ENCODE measurements at regions not wholly inside any gene's neighbourhood (a gene's known extent, or its start where the extent isn't known, plus 50 kb on each side); places are given as distances from the start of the nearest gene placed in this dataset.

GRCh38 chr17:6187836-6188235 lies 117.7 kb downstream of the WSCD1 start:
- Histone ChIP-seq H3K79me2 (ENCODE audit: control insufficient read depth, low read length) (no peaks in the 10 kb centered on the region), H4K20me1 (ENCODE audit: control insufficient read depth, insufficient read depth, low read depth, low read length) (no peaks in the 10 kb centered on the region), H3K36me3 (ENCODE audit: control insufficient read depth, low read length) (no peaks in the 10 kb centered on the region), H3F3A (ENCODE audit: control insufficient read depth, insufficient read depth) (no peaks in the 10 kb centered on the region), H3K4me1 (ENCODE audit: control insufficient read depth, low read length) (no peaks in the 10 kb centered on the region), H3K27ac (ENCODE audit: low read depth, low read length) (no peak overlapping the region), H3K4me3 (ENCODE audit: low read length) (no peak overlapping the region), H3K27me3 (ENCODE audit: control insufficient read depth, low read length) (no peaks in the 10 kb centered on the region), H3K9me2 (replicated peaks; ENCODE audit: control insufficient read depth, low read length) (no peaks in the 10 kb centered on the region), H3K4me2 (ENCODE audit: low read length) (no peak overlapping the region), H3K9me3 (ENCODE audit: control insufficient read depth, insufficient read depth, low read length) (no peaks in the 10 kb centered on the region)
- no peak for TF ChIP-seq CTCF (IDR thresholded peaks at IDR 0.05; ENCODE audit: low read depth, low read length, poor library complexity, severe bottlenecking)
- no peak for TF ChIP-seq EZH2phosphoT487 (IDR thresholded peaks at IDR 0.05; ENCODE audit: borderline replicate concordance, low read length)

- H3K9me2 ChIP-seq (replicated peaks; ENCODE audit: control insufficient read depth, low read length), result no peaks in the 10 kb centered on the region
- H3K27ac ChIP-seq (ENCODE audit: low read depth, low read length), result no peak overlapping the region
- TF ChIP-seq CTCF (IDR thresholded peaks at IDR 0.05; ENCODE audit: low read depth, low read length, poor library complexity, severe bottlenecking), result no peak
- TF ChIP-seq EZH2phosphoT487 (IDR thresholded peaks at IDR 0.05; ENCODE audit: borderline replicate concordance, low read length), result no peak
These were observed 116.8 kb downstream of the WSCD1 start for GRCh38 chr17:6186998-6187397.

GRCh38 chr17:6184508-6184907 lies 114.3 kb downstream of the WSCD1 start:
- Histone ChIP-seq H3K9me3 (ENCODE audit: control insufficient read depth, insufficient read depth, low read length) (no peaks in the 10 kb centered on the region), H3K27me3 (ENCODE audit: control insufficient read depth, low read length) (no peaks in the 10 kb centered on the region), H3K27ac (ENCODE audit: low read depth, low read length) (no peak overlapping the region), H3F3A (ENCODE audit: control insufficient read depth, insufficient read depth) (no peaks in the 10 kb centered on the region), H3K4me3 (ENCODE audit: low read length) (no peak overlapping the region), H3K9me2 (replicated peaks; ENCODE audit: control insufficient read depth, low read length) (no peaks in the 10 kb centered on the region), H4K20me1 (ENCODE audit: control insufficient read depth, insufficient read depth, low read depth, low read length) (no peaks in the 10 kb centered on the region), H3K4me2 (ENCODE audit: low read length) (no peak overlapping the region), H3K36me3 (ENCODE audit: control insufficient read depth, low read length) (no peaks in the 10 kb centered on the region), H3K79me2 (ENCODE audit: control insufficient read depth, low read length) (no peaks in the 10 kb centered on the region), H3K4me1 (ENCODE audit: control insufficient read depth, low read length) (no peaks in the 10 kb centered on the region)
- TF ChIP-seq CTCF (IDR thresholded peaks at IDR 0.05; ENCODE audit: low read depth, low read length, poor library complexity, severe bottlenecking) (no peak), EZH2phosphoT487 (IDR thresholded peaks at IDR 0.05; ENCODE audit: borderline replicate concordance, low read length) (no peak)

More at GRCh38 chr17:6186998-6187397, 116.8 kb downstream of the WSCD1 start:
- H3K79me2 ChIP-seq (ENCODE audit: control insufficient read depth, low read length), result no peaks in the 10 kb centered on the region
- no peaks in the 10 kb centered on the region for H3K27me3 ChIP-seq (ENCODE audit: control insufficient read depth, low read length)
- H3K9me3 ChIP-seq (ENCODE audit: control insufficient read depth, insufficient read depth, low read length), result no peaks in the 10 kb centered on the region
- no peaks in the 10 kb centered on the region for H4K20me1 ChIP-seq (ENCODE audit: control insufficient read depth, insufficient read depth, low read depth, low read length)
- no peaks in the 10 kb centered on the region for H3K4me1 ChIP-seq (ENCODE audit: control insufficient read depth, low read length)
- H3F3A ChIP-seq (ENCODE audit: control insufficient read depth, insufficient read depth), result no peaks in the 10 kb centered on the region
- H3K36me3 ChIP-seq (ENCODE audit: control insufficient read depth, low read length), result no peaks in the 10 kb centered on the region
- no peak overlapping the region for H3K4me3 ChIP-seq (ENCODE audit: low read length)
- H3K4me2 ChIP-seq (ENCODE audit: low read length), result no peak overlapping the region

GRCh38 chr17:6179017-6179416 lies 108.8 kb downstream of the WSCD1 start:
- Histone ChIP-seq H3K4me1 (ENCODE audit: control insufficient read depth, low read length) (no peaks in the 10 kb centered on the region), H3K27me3 (ENCODE audit: control insufficient read depth, low read length) (no peaks in the 10 kb centered on the region), H3K9me2 (replicated peaks; ENCODE audit: control insufficient read depth, low read length) (no peaks in the 10 kb centered on the region), H3F3A (ENCODE audit: control insufficient read depth, insufficient read depth) (no peaks in the 10 kb centered on the region), H3K9me3 (ENCODE audit: control insufficient read depth, insufficient read depth, low read length) (no peaks in the 10 kb centered on the region), H3K36me3 (ENCODE audit: control insufficient read depth, low read length) (no peaks in the 10 kb centered on the region), H3K79me2 (ENCODE audit: control insufficient read depth, low read length) (no peaks in the 10 kb centered on the region), H4K20me1 (ENCODE audit: control insufficient read depth, insufficient read depth, low read depth, low read length) (no peaks in the 10 kb centered on the region), H3K27ac (ENCODE audit: low read depth, low read length) (no peak overlapping the region), H3K4me3 (ENCODE audit: low read length) (no peak overlapping the region), H3K4me2 (ENCODE audit: low read length) (no peak overlapping the region)
- TF ChIP-seq CTCF (IDR thresholded peaks at IDR 0.05; ENCODE audit: low read depth, low read length, poor library complexity, severe bottlenecking) (no peak), EZH2phosphoT487 (IDR thresholded peaks at IDR 0.05; ENCODE audit: borderline replicate concordance, low read length) (no peak)
